SU-DHL-6 (cell line): ENCODE measurements at regions not wholly inside any gene's neighbourhood (a gene's known extent, or its start where the extent isn't known, plus 50 kb on each side); places are given as distances from the start of the nearest gene placed in this dataset.

Experiments used
- H2AFZ ChIP-seq: fragments of 200-600 bp; sonication (generic); 2 replicates; pipeline ENCODE4 v1.6.1; 2014; ENCODE audit warnings: low read depth, mild to moderate bottlenecking, moderate library complexity, mixed read lengths, antibody characterized with exemption, low read length; ENCODE audit not compliant: severe bottlenecking
- H3F3A ChIP-seq: fragments of 200-600 bp; shearing (Covaris generic); 2 replicates; pipeline ENCODE4 v1.6.0; 2016; ENCODE audit warnings: antibody characterized with exemption, mild to moderate bottlenecking; ENCODE audit not compliant: insufficient read depth
- H3K27ac ChIP-seq: fragments of 200-600 bp; sonication (generic); 2 replicates; pipeline ENCODE4 v1.5.1; 2016; ENCODE audit warnings: low read depth, mild to moderate bottlenecking, low read length, moderate library complexity, mixed read lengths
- H3K27me3 ChIP-seq: fragments of 200-600 bp; sonication (generic), shearing (Covaris generic); 2 replicates; pipeline ENCODE4 v1.6.0; 2014; ENCODE audit warnings: mild to moderate bottlenecking, low read length
- H3K36me3 ChIP-seq: fragments of 200-600 bp; sonication (generic); 2 replicates; pipeline ENCODE4 v1.6.1; 2014; ENCODE audit warnings: mild to moderate bottlenecking, low read length, mixed read lengths
- H3K4me2 ChIP-seq: fragments of 300-600, 200-600 bp; shearing (Covaris generic), sonication (generic); 2 replicates; pipeline ENCODE4 v1.6.0; 2014; ENCODE audit warnings: low read length, low read depth, mild to moderate bottlenecking; ENCODE audit not compliant: poor library complexity, severe bottlenecking
- H3K4me3 ChIP-seq: fragments of 200-600 bp; sonication (generic); 2 replicates; pipeline ENCODE4 v1.5.1; 2014; ENCODE audit warnings: antibody characterized with exemption, low read length, mild to moderate bottlenecking, mixed read lengths; ENCODE audit not compliant: insufficient read depth, poor library complexity, severe bottlenecking
- H3K79me2 ChIP-seq: fragments of 200-600 bp; sonication (generic); 2 replicates; pipeline ENCODE4 v1.6.1; 2014; ENCODE audit warnings: mild to moderate bottlenecking, low read length, moderate library complexity; ENCODE audit not compliant: insufficient read depth
- H3K9ac ChIP-seq: fragments of 200-600 bp; sonication (generic); 2 replicates; pipeline ENCODE4 v1.7.0; 2014; ENCODE audit warnings: mild to moderate bottlenecking, low read length
- H3K9me2 ChIP-seq: fragments of 200-600 bp; sonication (generic); replicated peaks from 2 replicates; pipeline ENCODE4 v1.6.1; 2014; ENCODE audit warnings: low read length; ENCODE audit not compliant: insufficient read depth
- H3K9me3 ChIP-seq: fragments of 200-600 bp; sonication (generic); 2 replicates; pipeline ENCODE4 v1.6.1; 2014; ENCODE audit warnings: low read length, mixed read lengths; ENCODE audit not compliant: insufficient read depth
- H4K20me1 ChIP-seq: fragments of 200-600 bp; sonication (generic); 2 replicates; pipeline ENCODE4 v1.6.1; 2014; ENCODE audit warnings: low read depth, mild to moderate bottlenecking, antibody characterized with exemption, low read length, moderate library complexity, mixed read lengths
- EZH2phosphoT487 ChIP-seq: fragments of 200-600 bp; sonication (generic), shearing (Covaris generic); conservative IDR thresholded peaks from 2 replicates; pipeline ENCODE4 v1.6.1; 2018; ENCODE audit warnings: mild to moderate bottlenecking, antibody characterized with exemption, low read length, moderate library complexity, mixed read lengths
- TF ChIP-seq, protein P1 (sequence below): fragments of 200-600 bp; sonication (generic); IDR thresholded peaks from one replicate; pipeline ENCODE4 v1.5.1; 2017; ENCODE audit warnings: antibody characterized with exemption, mild to moderate bottlenecking, low read length, moderate library complexity; ENCODE audit not compliant: insufficient read depth, poor library complexity, severe bottlenecking

DNA sequence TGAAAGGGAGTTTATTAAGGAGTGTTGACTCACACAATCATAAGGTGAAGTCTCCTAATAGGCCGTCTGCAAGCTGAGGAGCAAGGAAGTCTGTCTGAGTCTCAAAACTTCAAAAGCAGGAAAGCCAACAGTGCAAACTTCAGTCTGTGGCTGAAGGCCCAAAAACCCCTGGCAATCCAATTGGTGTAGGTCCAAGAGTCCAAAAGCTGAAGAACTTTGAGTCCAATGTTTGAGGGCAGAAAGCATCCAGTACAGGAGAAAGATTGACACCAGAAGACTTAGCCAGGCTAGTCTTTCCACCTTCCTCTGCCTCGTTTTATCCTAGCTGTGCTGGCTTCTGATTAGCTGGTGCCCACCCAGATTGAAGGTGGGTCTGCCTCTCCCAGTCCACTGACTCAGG, 535.2 kb downstream of the ARAP2 start:
- Histone ChIP-seq H3K9me3 (peaks cover 10% of the 10 kb centered on the region; the same call in 1 of the 2 replicates), H2AFZ (no peak overlapping the region), H3K9me2 (no peaks in the 10 kb centered on the region), H4K20me1 (no peaks in the 10 kb centered on the region), H3K4me2 (no peak overlapping the region), H3K36me3 (no peaks in the 10 kb centered on the region), H3K27ac (no peak overlapping the region), H3K79me2 (no peaks in the 10 kb centered on the region), H3K27me3 (no peaks in the 10 kb centered on the region), H3K4me3 (no peak overlapping the region), H3F3A (no peaks in the 10 kb centered on the region), H3K9ac (no peak overlapping the region)
- TF ChIP-seq, protein P1, sequence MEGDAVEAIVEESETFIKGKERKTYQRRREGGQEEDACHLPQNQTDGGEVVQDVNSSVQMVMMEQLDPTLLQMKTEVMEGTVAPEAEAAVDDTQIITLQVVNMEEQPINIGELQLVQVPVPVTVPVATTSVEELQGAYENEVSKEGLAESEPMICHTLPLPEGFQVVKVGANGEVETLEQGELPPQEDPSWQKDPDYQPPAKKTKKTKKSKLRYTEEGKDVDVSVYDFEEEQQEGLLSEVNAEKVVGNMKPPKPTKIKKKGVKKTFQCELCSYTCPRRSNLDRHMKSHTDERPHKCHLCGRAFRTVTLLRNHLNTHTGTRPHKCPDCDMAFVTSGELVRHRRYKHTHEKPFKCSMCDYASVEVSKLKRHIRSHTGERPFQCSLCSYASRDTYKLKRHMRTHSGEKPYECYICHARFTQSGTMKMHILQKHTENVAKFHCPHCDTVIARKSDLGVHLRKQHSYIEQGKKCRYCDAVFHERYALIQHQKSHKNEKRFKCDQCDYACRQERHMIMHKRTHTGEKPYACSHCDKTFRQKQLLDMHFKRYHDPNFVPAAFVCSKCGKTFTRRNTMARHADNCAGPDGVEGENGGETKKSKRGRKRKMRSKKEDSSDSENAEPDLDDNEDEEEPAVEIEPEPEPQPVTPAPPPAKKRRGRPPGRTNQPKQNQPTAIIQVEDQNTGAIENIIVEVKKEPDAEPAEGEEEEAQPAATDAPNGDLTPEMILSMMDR: no peak
- no peak for TF ChIP-seq EZH2phosphoT487

DNA sequence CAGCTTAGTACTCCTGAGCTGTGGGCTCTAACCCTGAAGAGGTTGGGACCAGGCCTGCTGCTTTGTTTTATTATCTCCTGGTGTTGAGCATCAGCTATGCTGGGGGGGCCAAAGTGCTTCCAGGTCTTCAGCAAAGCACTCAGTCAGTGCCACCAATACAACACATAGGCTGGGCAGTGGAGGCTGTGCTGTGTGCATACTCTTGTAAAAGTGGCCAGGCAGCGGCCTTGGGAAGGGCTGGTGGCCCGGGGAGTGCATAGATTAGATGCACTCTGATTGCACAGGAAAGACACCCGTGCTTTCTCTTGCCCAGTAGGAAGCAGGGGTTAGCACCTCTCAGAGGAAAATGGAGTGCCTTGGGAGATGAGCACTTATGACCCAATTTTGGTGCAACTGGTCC, 534.0 kb downstream of the ARAP2 start:
- TF ChIP-seq, protein P1: no peak
- TF ChIP-seq EZH2phosphoT487: no peak
- Histone ChIP-seq H3K9ac (no peak overlapping the region), H3F3A (no peaks in the 10 kb centered on the region), H3K4me2 (no peak overlapping the region), H3K27ac (no peak overlapping the region), H3K36me3 (no peaks in the 10 kb centered on the region), H3K9me3 (peaks cover 10% of the 10 kb centered on the region; the same call in 1 of the 2 replicates), H4K20me1 (no peaks in the 10 kb centered on the region), H3K9me2 (no peaks in the 10 kb centered on the region), H3K79me2 (no peaks in the 10 kb centered on the region), H3K4me3 (no peak overlapping the region), H3K27me3 (no peaks in the 10 kb centered on the region), H2AFZ (no peak overlapping the region)

DNA sequence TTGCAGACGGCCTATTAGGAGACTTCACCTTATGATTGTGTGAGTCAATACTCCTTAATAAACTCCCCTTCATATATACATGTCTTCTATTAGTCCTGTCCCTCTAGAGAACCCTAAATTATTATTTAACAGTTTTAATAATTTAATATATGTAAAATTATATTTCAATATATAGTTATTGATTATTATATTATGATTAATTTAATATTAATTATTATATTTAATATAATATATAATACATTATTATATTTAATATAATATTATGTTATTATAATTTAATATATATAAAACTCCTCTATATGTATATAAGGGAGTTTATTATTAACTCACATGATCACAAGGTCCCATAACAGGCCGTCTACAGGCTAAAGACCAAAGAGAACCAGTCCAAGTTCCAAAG, 533.2 kb downstream of the ARAP2 start:
- no peak overlapping the region for H3K4me3 ChIP-seq
- H3F3A ChIP-seq: no peaks in the 10 kb centered on the region
- no peak overlapping the region for H2AFZ ChIP-seq
- no peaks in the 10 kb centered on the region for H4K20me1 ChIP-seq
- no peaks in the 10 kb centered on the region for H3K9me2 ChIP-seq
- no peaks in the 10 kb centered on the region for H3K79me2 ChIP-seq
- no peak overlapping the region for H3K4me2 ChIP-seq
- no peak for TF ChIP-seq EZH2phosphoT487
- TF ChIP-seq, protein P1: no peak
- no peaks in the 10 kb centered on the region for H3K36me3 ChIP-seq
- no peak overlapping the region for H3K27ac ChIP-seq
- no peaks in the 10 kb centered on the region for H3K27me3 ChIP-seq
- peaks cover 10% of the 10 kb centered on the region; the same call in 1 of the 2 replicates for H3K9me3 ChIP-seq
- H3K9ac ChIP-seq: no peak overlapping the region
